ENCODE measurements at regions not wholly inside any gene's neighbourhood (a gene's known extent, or its start where the extent isn't known, plus 50 kb on each side); places are given as distances from the start of the nearest gene placed in this dataset.

- TF ChIP-seq AR (CRISPR knock-in tag; IDR thresholded peaks at IDR 0.05) (no peak), TEAD1 (CRISPR knock-in tag; IDR thresholded peaks at IDR 0.05) (no peak), NR1H2 (CRISPR knock-in tag; IDR thresholded peaks at IDR 0.05) (no peak), ZNF121 (CRISPR knock-in tag; IDR thresholded peaks at IDR 0.05) (no peak), OVOL2 (CRISPR knock-in tag; IDR thresholded peaks at IDR 0.05; ENCODE audit: borderline replicate concordance) (no peak), GABPB1 (CRISPR knock-in tag; IDR thresholded peaks at IDR 0.05) (no peak), ZNF138 (CRISPR knock-in tag; conservative IDR thresholded peaks at IDR 0.05) (no peak), ELF4 (CRISPR knock-in tag; IDR thresholded peaks at IDR 0.05; ENCODE audit: low read depth) (no peak)
Observed at GRCh38 chr2:157036726-157037125, 220.8 kb upstream of the GALNT5 start (continued).

DNA sequence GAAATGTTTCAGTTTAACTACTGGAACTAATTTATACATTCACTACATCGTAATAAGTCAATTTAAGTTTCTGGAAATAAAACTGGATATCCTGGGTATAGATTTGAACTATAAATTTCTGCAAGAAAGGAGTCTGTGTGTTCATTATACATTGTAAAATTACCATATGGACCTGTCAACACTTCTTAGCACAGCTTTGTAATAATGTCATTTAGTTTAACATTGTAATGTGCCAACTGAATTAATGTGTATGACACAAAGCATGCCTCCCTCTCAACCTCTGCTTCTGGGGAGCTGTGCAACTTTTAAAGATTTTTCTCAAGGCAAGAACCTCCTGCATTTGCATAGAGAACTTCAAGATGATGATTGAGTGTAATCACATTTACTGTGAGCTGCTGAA lies 213.7 kb upstream of the GALNT5 start:
- H3K27ac Mint-ChIP-seq: no peak overlapping the region
- DNase-seq (ENCODE audit: low spot score): no peak
- no peaks in the 10 kb centered on the region for H3K27me3 Mint-ChIP-seq (ENCODE audit: low read depth)
- no peak overlapping the region for H3K4me3 Mint-ChIP-seq
- H3K4me1 Mint-ChIP-seq: no peaks in the 10 kb centered on the region
- CTCF ChIA-PET: no interaction called here
- no peak for ATAC-seq
- H3K36me3 Mint-ChIP-seq: no peaks in the 10 kb centered on the region
- POLR2A ChIA-PET: no interaction called here
- no peaks in the 10 kb centered on the region for H3K9me3 Mint-ChIP-seq
- TF ChIP-seq IRF2 (CRISPR knock-in tag; IDR thresholded peaks at IDR 0.05; ENCODE audit: borderline replicate concordance, low read depth) (no peak), ZNF317 (CRISPR knock-in tag; IDR thresholded peaks at IDR 0.05; ENCODE audit: borderline replicate concordance, low read depth) (no peak), ZNF219 (CRISPR knock-in tag; IDR thresholded peaks at IDR 0.05; ENCODE audit: borderline replicate concordance) (no peak), SP1 (CRISPR knock-in tag; conservative IDR thresholded peaks at IDR 0.05) (no peak)
- TF ChIP-seq, protein P1, sequence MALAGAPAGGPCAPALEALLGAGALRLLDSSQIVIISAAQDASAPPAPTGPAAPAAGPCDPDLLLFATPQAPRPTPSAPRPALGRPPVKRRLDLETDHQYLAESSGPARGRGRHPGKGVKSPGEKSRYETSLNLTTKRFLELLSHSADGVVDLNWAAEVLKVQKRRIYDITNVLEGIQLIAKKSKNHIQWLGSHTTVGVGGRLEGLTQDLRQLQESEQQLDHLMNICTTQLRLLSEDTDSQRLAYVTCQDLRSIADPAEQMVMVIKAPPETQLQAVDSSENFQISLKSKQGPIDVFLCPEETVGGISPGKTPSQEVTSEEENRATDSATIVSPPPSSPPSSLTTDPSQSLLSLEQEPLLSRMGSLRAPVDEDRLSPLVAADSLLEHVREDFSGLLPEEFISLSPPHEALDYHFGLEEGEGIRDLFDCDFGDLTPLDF (CRISPR knock-in tag; IDR thresholded peaks at IDR 0.05): no peak
- TF ChIP-seq, protein P2, sequence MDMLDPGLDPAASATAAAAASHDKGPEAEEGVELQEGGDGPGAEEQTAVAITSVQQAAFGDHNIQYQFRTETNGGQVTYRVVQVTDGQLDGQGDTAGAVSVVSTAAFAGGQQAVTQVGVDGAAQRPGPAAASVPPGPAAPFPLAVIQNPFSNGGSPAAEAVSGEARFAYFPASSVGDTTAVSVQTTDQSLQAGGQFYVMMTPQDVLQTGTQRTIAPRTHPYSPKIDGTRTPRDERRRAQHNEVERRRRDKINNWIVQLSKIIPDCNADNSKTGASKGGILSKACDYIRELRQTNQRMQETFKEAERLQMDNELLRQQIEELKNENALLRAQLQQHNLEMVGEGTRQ (CRISPR knock-in tag; IDR thresholded peaks at IDR 0.05): no peak

GRCh38 chr2:157046396-157046795 lies 211.1 kb upstream of the GALNT5 start:
- no peaks in the 10 kb centered on the region for H3K36me3 Mint-ChIP-seq
- no peaks in the 10 kb centered on the region for H3K9me3 Mint-ChIP-seq
- ChIA-PET POLR2A (no interaction called here), CTCF (no interaction called here)
- ATAC-seq (no peak), DNase-seq (ENCODE audit: low spot score) (no peak)
- TF ChIP-seq, protein P3, sequence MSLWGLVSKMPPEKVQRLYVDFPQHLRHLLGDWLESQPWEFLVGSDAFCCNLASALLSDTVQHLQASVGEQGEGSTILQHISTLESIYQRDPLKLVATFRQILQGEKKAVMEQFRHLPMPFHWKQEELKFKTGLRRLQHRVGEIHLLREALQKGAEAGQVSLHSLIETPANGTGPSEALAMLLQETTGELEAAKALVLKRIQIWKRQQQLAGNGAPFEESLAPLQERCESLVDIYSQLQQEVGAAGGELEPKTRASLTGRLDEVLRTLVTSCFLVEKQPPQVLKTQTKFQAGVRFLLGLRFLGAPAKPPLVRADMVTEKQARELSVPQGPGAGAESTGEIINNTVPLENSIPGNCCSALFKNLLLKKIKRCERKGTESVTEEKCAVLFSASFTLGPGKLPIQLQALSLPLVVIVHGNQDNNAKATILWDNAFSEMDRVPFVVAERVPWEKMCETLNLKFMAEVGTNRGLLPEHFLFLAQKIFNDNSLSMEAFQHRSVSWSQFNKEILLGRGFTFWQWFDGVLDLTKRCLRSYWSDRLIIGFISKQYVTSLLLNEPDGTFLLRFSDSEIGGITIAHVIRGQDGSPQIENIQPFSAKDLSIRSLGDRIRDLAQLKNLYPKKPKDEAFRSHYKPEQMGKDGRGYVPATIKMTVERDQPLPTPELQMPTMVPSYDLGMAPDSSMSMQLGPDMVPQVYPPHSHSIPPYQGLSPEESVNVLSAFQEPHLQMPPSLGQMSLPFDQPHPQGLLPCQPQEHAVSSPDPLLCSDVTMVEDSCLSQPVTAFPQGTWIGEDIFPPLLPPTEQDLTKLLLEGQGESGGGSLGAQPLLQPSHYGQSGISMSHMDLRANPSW (CRISPR knock-in tag; conservative IDR thresholded peaks at IDR 0.05; ENCODE audit: low read depth): no peak
- no peak for TF ChIP-seq JAZF1 (CRISPR knock-in tag; IDR thresholded peaks at IDR 0.05)
- H3K27ac Mint-ChIP-seq: no peak overlapping the region
- H3K4me3 Mint-ChIP-seq: no peak overlapping the region
- no peaks in the 10 kb centered on the region for H3K4me1 Mint-ChIP-seq
- H3K27me3 Mint-ChIP-seq (ENCODE audit: low read depth): no peaks in the 10 kb centered on the region
